ENCODE measurements at regions not wholly inside any gene's neighbourhood (a gene's known extent, or its start where the extent isn't known, plus 50 kb on each side); places are given as distances from the start of the nearest gene placed in this dataset.

- FAIRE-seq (no peak), DNase-seq (ENCODE audit: insufficient read length, low spot score) (no peak)
Measured at GRCh38 chr1:184301227-184301626, 85.6 kb upstream of the C1orf21 start.

GRCh38 chr1:184302346-184302745, 84.5 kb upstream of the C1orf21 start:
- FAIRE-seq: no peak
- DNase-seq (ENCODE audit: insufficient read length, low spot score): no peak

DNA sequence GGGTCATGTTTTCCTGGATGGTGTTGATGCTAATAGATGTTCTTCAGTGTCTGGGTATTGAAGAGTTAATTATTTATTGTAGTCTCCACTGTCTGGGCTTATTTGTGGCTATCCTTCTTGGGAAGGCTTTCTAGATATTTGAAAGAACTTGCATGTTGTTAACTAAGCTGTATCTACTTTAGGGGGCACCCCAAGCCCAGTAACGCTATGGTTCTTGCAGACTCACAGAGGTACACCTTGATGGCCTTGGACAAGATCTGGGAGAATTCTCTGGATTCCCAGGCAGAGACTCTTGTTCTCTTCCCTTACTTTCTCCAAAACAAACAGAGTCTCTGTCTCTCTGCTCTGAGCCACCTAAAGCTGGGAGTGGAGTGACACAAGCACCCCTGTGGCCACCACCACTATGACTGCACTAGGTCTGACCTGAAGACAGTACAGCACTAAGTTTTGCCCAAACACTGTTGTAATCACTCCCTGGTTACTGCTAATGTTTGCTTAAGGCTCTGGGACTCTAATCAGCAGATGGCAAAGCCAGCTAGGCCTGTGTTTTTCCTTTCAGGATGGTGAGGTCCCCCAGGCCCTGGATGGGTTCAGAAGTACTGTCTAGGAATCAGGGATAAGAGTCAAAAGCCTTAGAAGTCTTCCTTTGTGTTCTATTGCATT, 76.5 kb upstream of the C1orf21 start:
- DNase-seq (ENCODE audit: insufficient read length, low spot score) (no peak), FAIRE-seq (no peak)

GRCh38 chr1:184311580-184311979, 75.2 kb upstream of the C1orf21 start:
- FAIRE-seq (no peak), DNase-seq (ENCODE audit: insufficient read length, low spot score) (no peak)

DNA sequence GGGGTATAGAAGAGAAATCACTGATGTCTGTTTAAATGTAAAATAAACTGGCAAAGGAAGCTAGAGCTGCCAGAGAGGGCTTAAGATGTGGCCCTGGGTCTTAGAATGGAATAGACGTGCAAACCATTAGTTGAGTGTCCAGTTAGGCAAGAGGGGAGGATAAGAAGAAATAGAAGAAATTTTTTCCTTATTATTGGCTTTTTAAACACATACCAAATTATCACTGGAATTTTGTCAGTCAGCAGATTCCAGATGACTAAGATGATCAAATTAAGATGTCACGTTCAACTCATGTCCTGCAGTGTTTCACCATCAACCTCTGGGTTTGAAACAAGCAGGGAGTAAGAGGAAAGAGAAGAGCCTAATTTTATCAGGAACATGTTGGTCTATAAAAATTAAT, 71.6 kb upstream of the C1orf21 start:
- FAIRE-seq (no peak), DNase-seq (ENCODE audit: insufficient read length, low spot score) (no peak)

DNA sequence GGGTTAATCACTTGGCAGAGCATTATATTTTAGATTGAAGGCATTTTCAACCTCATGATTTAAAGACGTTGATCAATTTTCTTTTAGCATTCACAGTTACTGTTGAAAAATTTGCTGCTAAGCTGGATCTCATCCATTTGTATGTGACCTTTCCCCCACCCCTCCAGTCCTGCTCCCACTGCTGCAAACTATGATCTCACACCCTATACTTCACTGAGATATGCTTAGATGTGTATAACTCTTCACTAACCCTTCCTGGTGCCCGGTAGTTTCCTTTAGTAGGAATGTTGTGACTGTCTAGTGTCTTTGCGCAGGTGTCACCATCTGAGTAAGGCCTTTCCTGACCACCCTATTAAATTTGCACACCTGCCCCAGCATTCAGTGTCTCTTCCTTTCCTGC, 67.0 kb upstream of the C1orf21 start:
- DNase-seq (ENCODE audit: insufficient read length, low spot score) (no peak), FAIRE-seq (no peak)

DNA sequence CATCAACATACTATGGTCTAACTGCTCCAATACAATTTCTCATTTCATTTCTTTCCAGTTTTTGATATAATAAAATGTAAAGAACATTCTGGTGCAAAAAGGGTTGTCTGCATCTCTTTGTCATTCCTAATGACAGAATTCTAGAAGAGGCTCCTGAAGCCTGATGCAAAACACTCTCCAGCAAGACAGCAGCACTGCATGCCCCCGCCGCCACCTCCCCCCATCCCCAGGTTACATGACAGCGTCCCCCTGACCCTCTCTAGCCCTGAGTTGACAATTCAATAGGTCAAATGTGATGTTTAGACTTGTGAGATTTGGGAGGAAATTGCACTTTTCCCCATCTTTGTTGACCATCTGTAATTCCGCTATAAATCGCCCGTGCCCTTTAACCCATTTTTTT, 64.6 kb upstream of the C1orf21 start:
- FAIRE-seq: no peak
- DNase-seq (ENCODE audit: insufficient read length, low spot score): no peak

DNA sequence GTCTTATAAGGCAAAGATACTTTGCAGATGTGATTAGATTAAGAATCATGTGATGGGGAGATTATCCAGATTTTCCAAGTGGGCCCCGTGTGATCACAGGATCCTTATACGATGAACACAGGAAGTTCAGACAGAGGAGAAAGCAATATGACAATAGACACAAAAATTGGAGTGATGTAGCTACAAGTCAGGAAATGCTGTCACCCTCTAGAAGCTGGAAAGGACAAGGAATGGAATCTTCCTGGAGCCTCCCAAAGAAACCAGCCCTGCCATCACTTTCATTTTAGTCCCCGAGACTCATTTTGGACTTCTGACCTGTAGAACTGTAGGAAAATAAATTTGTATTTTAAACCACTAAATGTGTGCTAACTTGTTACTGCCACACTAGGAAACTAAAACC, 61.9 kb upstream of the C1orf21 start:
- DNase-seq (ENCODE audit: insufficient read length, low spot score) (no peak), FAIRE-seq (no peak)

DNA sequence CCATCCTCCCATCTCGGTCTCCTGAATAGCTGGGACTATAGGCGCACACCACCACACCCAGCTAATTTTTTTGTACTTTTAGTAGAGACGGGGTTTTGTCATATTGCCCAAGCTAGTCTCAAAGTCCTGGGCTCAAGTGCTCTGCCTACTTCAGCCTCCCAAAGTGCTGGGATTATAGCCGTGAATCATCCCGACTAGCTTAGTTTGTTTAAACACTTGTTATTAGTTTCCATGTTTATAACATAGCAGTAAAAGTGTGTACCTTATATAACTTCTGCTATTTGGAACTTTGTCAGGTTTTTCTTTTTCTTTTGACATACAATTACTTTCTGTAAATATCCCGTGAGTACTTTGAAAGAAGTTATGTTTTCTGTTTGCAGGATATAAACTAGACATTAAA, 60.6 kb upstream of the C1orf21 start:
- FAIRE-seq: no peak

DNA sequence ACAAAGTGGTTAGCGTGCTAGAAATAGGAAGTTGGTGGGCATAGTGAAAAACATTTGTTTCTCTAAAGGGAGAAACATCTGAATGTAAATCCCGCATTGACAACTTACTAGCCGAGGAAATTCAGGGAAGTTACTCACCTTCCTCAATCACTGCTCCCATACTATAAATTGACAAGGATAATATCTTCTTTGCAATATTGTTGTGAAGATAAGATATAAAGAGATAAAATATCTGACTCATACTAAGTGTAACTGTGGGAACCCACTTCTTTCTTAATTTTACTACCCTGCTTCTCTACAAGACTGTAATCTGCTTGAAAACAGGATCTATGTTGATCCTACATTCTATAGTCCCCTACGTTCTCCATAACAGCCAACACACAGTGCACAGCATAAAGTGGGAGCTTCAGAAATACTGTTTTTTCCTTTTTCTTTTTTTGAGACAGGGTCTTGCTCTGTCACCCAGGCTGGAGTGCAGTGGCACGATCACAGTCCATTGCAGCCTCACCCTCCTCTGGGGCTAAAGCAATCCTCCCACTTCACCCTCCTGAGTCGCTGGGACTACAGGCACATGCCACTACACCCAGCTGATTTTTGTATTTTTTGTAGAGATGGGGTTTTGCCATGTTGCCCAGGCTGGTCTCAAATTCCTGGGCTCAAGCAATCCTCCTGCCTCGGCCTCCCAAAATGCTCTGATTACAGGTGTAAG, 57.4 kb upstream of the C1orf21 start:
- FAIRE-seq: no peak
- DNase-seq (ENCODE audit: insufficient read length, low spot score): no peak

More for the DNA sequence above, 60.6 kb upstream of the C1orf21 start:
- no peak for DNase-seq (ENCODE audit: insufficient read length, low spot score)

- DNase-seq (ENCODE audit: insufficient read length, low spot score) (no peak), FAIRE-seq (no peak)
Measured at GRCh38 chr1:184329962-184330868, 56.6 kb upstream of the C1orf21 start.

- DNase-seq (ENCODE audit: insufficient read length, low spot score): no peak
- FAIRE-seq: no peak
Measured at GRCh38 chr1:184330875-184331274, 56.0 kb upstream of the C1orf21 start.

All from HTR-8/SVneo (cell line).